ENCODE measurements at regions not wholly inside any gene's neighbourhood (a gene's known extent, or its start where the extent isn't known, plus 50 kb on each side); places are given as distances from the start of the nearest gene placed in this dataset.
"Not testable (repeated sequence)": the region's sequence is repeated elsewhere in the genome, so short reads cannot be mapped to it uniquely, and the experiment has no call there.

- no peaks in the 10 kb centered on the region for H3K9me3 ChIP-seq (ENCODE audit: control insufficient read depth in 2 of 2, insufficient read depth in 1 of 2, low read length in 1 of 2)
- no peaks in the 10 kb centered on the region for H3K36me3 ChIP-seq (ENCODE audit: control insufficient read depth in 2 of 2, insufficient read depth in 2 of 2, low read length in 1 of 2)
- WGBS = 93% methylated on average over 5 of the region's 5 CpGs
- no peaks in the 10 kb centered on the region for H3K4me1 ChIP-seq (ENCODE audit: control insufficient read depth in 2 of 2, insufficient read depth in 2 of 2, low read length in 2 of 2)
- no peaks in the 10 kb centered on the region for H3K27me3 ChIP-seq (ENCODE audit: control insufficient read depth in 2 of 2, insufficient read depth in 1 of 2, low read length in 1 of 2)
- H3K27ac ChIP-seq (ENCODE audit: low read depth in 1 of 2, low read length in 1 of 2) = no peak overlapping the region
- DNase-seq (ENCODE audit: low read depth in 6 of 9, low spot score in 9 of 9) = no peak
- H3K4me3 ChIP-seq (ENCODE audit: low read length in 2 of 2) = no peak overlapping the region
Observed at GRCh38 chr16:66085651-66086050, 280.8 kb upstream of the CDH5 start.

GRCh38 chr16:66084731-66085130, 281.8 kb upstream of the CDH5 start:
- 98% methylated on average over 2 of the region's 2 CpGs for WGBS
- H3K9me3 ChIP-seq (ENCODE audit: control insufficient read depth in 2 of 2, insufficient read depth in 1 of 2, low read length in 1 of 2); H3K4me3 ChIP-seq (ENCODE audit: low read length in 2 of 2); H3K27me3 ChIP-seq (ENCODE audit: control insufficient read depth in 2 of 2, insufficient read depth in 1 of 2, low read length in 1 of 2); H3K36me3 ChIP-seq (ENCODE audit: control insufficient read depth in 2 of 2, insufficient read depth in 2 of 2, low read length in 1 of 2); DNase-seq (ENCODE audit: low read depth in 6 of 9, low spot score in 9 of 9); H3K4me1 ChIP-seq (ENCODE audit: control insufficient read depth in 2 of 2, insufficient read depth in 2 of 2, low read length in 2 of 2); H3K27ac ChIP-seq (ENCODE audit: low read depth in 1 of 2, low read length in 1 of 2): not testable (repeated sequence)

GRCh38 chr16:66084306-66084705, 282.2 kb upstream of the CDH5 start:
- Histone ChIP-seq H3K27ac (ENCODE audit: low read depth in 1 of 2, low read length in 1 of 2) (no peak overlapping the region), H3K4me1 (ENCODE audit: control insufficient read depth in 2 of 2, insufficient read depth in 2 of 2, low read length in 2 of 2) (no peaks in the 10 kb centered on the region), H3K36me3 (ENCODE audit: control insufficient read depth in 2 of 2, insufficient read depth in 2 of 2, low read length in 1 of 2) (no peaks in the 10 kb centered on the region), H3K4me3 (ENCODE audit: low read length in 2 of 2) (no peak overlapping the region), H3K9me3 (ENCODE audit: control insufficient read depth in 2 of 2, insufficient read depth in 1 of 2, low read length in 1 of 2) (no peaks in the 10 kb centered on the region), H3K27me3 (ENCODE audit: control insufficient read depth in 2 of 2, insufficient read depth in 1 of 2, low read length in 1 of 2) (no peaks in the 10 kb centered on the region)
- WGBS = 51% methylated on average over 1 of the region's 1 CpG
- DNase-seq (ENCODE audit: low read depth in 6 of 9, low spot score in 9 of 9) = no peak

GRCh38 chr16:66083171-66083570, 283.3 kb upstream of the CDH5 start:
- Histone ChIP-seq H3K27ac (ENCODE audit: low read depth in 1 of 2, low read length in 1 of 2) (no peak overlapping the region), H3K4me1 (ENCODE audit: control insufficient read depth in 2 of 2, insufficient read depth in 2 of 2, low read length in 2 of 2) (no peaks in the 10 kb centered on the region), H3K4me3 (ENCODE audit: low read length in 2 of 2) (no peak overlapping the region), H3K36me3 (ENCODE audit: control insufficient read depth in 2 of 2, insufficient read depth in 2 of 2, low read length in 1 of 2) (no peaks in the 10 kb centered on the region), H3K9me3 (ENCODE audit: control insufficient read depth in 2 of 2, insufficient read depth in 1 of 2, low read length in 1 of 2) (no peaks in the 10 kb centered on the region), H3K27me3 (ENCODE audit: control insufficient read depth in 2 of 2, insufficient read depth in 1 of 2, low read length in 1 of 2) (no peaks in the 10 kb centered on the region)
- WGBS = 95% methylated on average over 1 of the region's 1 CpG
- DNase-seq (ENCODE audit: low read depth in 6 of 9, low spot score in 9 of 9) = no peak

- no peak for DNase-seq (ENCODE audit: low read depth in 6 of 9, low spot score in 9 of 9)
- H3K4me3 ChIP-seq (ENCODE audit: low read length in 2 of 2) = no peak overlapping the region
- 81% methylated on average over 2 of the region's 2 CpGs for WGBS
- no peaks in the 10 kb centered on the region for H3K27me3 ChIP-seq (ENCODE audit: control insufficient read depth in 2 of 2, insufficient read depth in 1 of 2, low read length in 1 of 2)
- no peaks in the 10 kb centered on the region for H3K9me3 ChIP-seq (ENCODE audit: control insufficient read depth in 2 of 2, insufficient read depth in 1 of 2, low read length in 1 of 2)
- no peak overlapping the region for H3K27ac ChIP-seq (ENCODE audit: low read depth in 1 of 2, low read length in 1 of 2)
- H3K36me3 ChIP-seq (ENCODE audit: control insufficient read depth in 2 of 2, insufficient read depth in 2 of 2, low read length in 1 of 2) = no peaks in the 10 kb centered on the region
- no peaks in the 10 kb centered on the region for H3K4me1 ChIP-seq (ENCODE audit: control insufficient read depth in 2 of 2, insufficient read depth in 2 of 2, low read length in 2 of 2)
Observed at GRCh38 chr16:66082424-66082823, 284.1 kb upstream of the CDH5 start.

GRCh38 chr16:66081775-66082366, 284.6 kb upstream of the CDH5 start:
- no peak overlapping the region for H3K4me3 ChIP-seq (ENCODE audit: low read length in 2 of 2)
- H3K36me3 ChIP-seq (ENCODE audit: control insufficient read depth in 2 of 2, insufficient read depth in 2 of 2, low read length in 1 of 2) = no peaks in the 10 kb centered on the region
- no peaks in the 10 kb centered on the region for H3K27me3 ChIP-seq (ENCODE audit: control insufficient read depth in 2 of 2, insufficient read depth in 1 of 2, low read length in 1 of 2)
- no peak for DNase-seq (ENCODE audit: low read depth in 6 of 9, low spot score in 9 of 9)
- H3K4me1 ChIP-seq (ENCODE audit: control insufficient read depth in 2 of 2, insufficient read depth in 2 of 2, low read length in 2 of 2) = no peaks in the 10 kb centered on the region
- no peaks in the 10 kb centered on the region for H3K9me3 ChIP-seq (ENCODE audit: control insufficient read depth in 2 of 2, insufficient read depth in 1 of 2, low read length in 1 of 2)
- no peak overlapping the region for H3K27ac ChIP-seq (ENCODE audit: low read depth in 1 of 2, low read length in 1 of 2)
- 92% methylated on average over 5 of the region's 5 CpGs for WGBS

GRCh38 chr16:66079671-66080334, 286.7 kb upstream of the CDH5 start:
- H3K9me3 ChIP-seq (ENCODE audit: control insufficient read depth in 2 of 2, insufficient read depth in 1 of 2, low read length in 1 of 2) = no peaks in the 10 kb centered on the region
- no peaks in the 10 kb centered on the region for H3K27me3 ChIP-seq (ENCODE audit: control insufficient read depth in 2 of 2, insufficient read depth in 1 of 2, low read length in 1 of 2)
- H3K4me3 ChIP-seq (ENCODE audit: low read length in 2 of 2) = no peak overlapping the region
- H3K4me1 ChIP-seq (ENCODE audit: control insufficient read depth in 2 of 2, insufficient read depth in 2 of 2, low read length in 2 of 2) = no peaks in the 10 kb centered on the region
- H3K27ac ChIP-seq (ENCODE audit: low read depth in 1 of 2, low read length in 1 of 2) = no peak overlapping the region
- DNase-seq (ENCODE audit: low read depth in 6 of 9, low spot score in 9 of 9) = no peak
- 90% methylated on average over 5 of the region's 5 CpGs for WGBS
- H3K36me3 ChIP-seq (ENCODE audit: control insufficient read depth in 2 of 2, insufficient read depth in 2 of 2, low read length in 1 of 2) = no peaks in the 10 kb centered on the region

GRCh38 chr16:66070140-66070917, 296.2 kb upstream of the CDH5 start:
- H3K4me1 ChIP-seq (ENCODE audit: control insufficient read depth in 2 of 2, insufficient read depth in 2 of 2, low read length in 2 of 2) = no peaks in the 10 kb centered on the region
- no peaks in the 10 kb centered on the region for H3K36me3 ChIP-seq (ENCODE audit: control insufficient read depth in 2 of 2, insufficient read depth in 2 of 2, low read length in 1 of 2)
- H3K9me3 ChIP-seq (ENCODE audit: control insufficient read depth in 2 of 2, insufficient read depth in 1 of 2, low read length in 1 of 2) = no peaks in the 10 kb centered on the region
- H3K27ac ChIP-seq (ENCODE audit: low read depth in 1 of 2, low read length in 1 of 2) = no peak overlapping the region
- no peak for DNase-seq (ENCODE audit: low read depth in 6 of 9, low spot score in 9 of 9)
- WGBS = 93% methylated on average over 6 of the region's 6 CpGs
- H3K27me3 ChIP-seq (ENCODE audit: control insufficient read depth in 2 of 2, insufficient read depth in 1 of 2, low read length in 1 of 2) = no peaks in the 10 kb centered on the region
- no peak overlapping the region for H3K4me3 ChIP-seq (ENCODE audit: low read length in 2 of 2)

- no peaks in the 10 kb centered on the region for H3K27me3 ChIP-seq (ENCODE audit: control insufficient read depth in 2 of 2, insufficient read depth in 1 of 2, low read length in 1 of 2)
- DNase-seq (ENCODE audit: low read depth in 6 of 9, low spot score in 9 of 9) = no peak
- H3K36me3 ChIP-seq (ENCODE audit: control insufficient read depth in 2 of 2, insufficient read depth in 2 of 2, low read length in 1 of 2) = no peaks in the 10 kb centered on the region
- WGBS = 86% methylated on average over 3 of the region's 3 CpGs
- no peaks in the 10 kb centered on the region for H3K9me3 ChIP-seq (ENCODE audit: control insufficient read depth in 2 of 2, insufficient read depth in 1 of 2, low read length in 1 of 2)
- H3K4me3 ChIP-seq (ENCODE audit: low read length in 2 of 2) = no peak overlapping the region
- H3K4me1 ChIP-seq (ENCODE audit: control insufficient read depth in 2 of 2, insufficient read depth in 2 of 2, low read length in 2 of 2) = no peaks in the 10 kb centered on the region
- H3K27ac ChIP-seq (ENCODE audit: low read depth in 1 of 2, low read length in 1 of 2) = no peak overlapping the region
Observed at GRCh38 chr16:66069587-66069986, 296.9 kb upstream of the CDH5 start.
